H1 (cell line): ENCODE measurements at regions not wholly inside any gene's neighbourhood (a gene's known extent, or its start where the extent isn't known, plus 50 kb on each side); places are given as distances from the start of the nearest gene placed in this dataset.

Experiments used
- EP300 ChIP-seq, 2 experiments: IDR thresholded peaks; 1 replicate in 1 of 2; 2 replicates in 1 of 2; pipeline ENCODE4 v1.6.1; 2011 to 2012; ENCODE audit warnings: low read depth in 2 of 2, low read length in 2 of 2, mild to moderate bottlenecking in 2 of 2, borderline replicate concordance in 1 of 2, inconsistent platforms in 1 of 2, moderate library complexity in 1 of 2
- RBBP5 ChIP-seq: IDR thresholded peaks from 2 replicates; pipeline ENCODE4 v1.7.1; 2012; ENCODE audit warnings: low read depth, mild to moderate bottlenecking, inconsistent platforms, low read length, moderate library complexity, borderline replicate concordance
- SIN3A ChIP-seq, 2 experiments: IDR thresholded peaks in 1 of 2; conservative IDR thresholded peaks in 1 of 2; 2 replicates each; pipeline ENCODE4 v1.6.1; 2011 to 2012; ENCODE audit warnings: low read length in 2 of 2, improper control_type of control experiment in 1 of 2, low read depth in 1 of 2, mild to moderate bottlenecking in 1 of 2
- SP1 ChIP-seq: IDR thresholded peaks from 2 replicates; pipeline ENCODE4 v1.6.1; 2011; ENCODE audit warnings: low read depth, low read length
- TF ChIP-seq, protein P1 (sequence below): fragments of 300-600 bp; sonication (generic); IDR thresholded peaks from 2 replicates; pipeline ENCODE4 v1.7.1; 2012; ENCODE audit warnings: low read length, moderate library complexity, mild to moderate bottlenecking, inconsistent platforms; ENCODE audit not compliant: insufficient replicate concordance
- TF ChIP-seq, protein P2 (sequence below): IDR thresholded peaks from 2 replicates; pipeline ENCODE4 v1.6.1; 2012; ENCODE audit warnings: inconsistent platforms

GRCh38 chr1:118649369-118650106 lies 338.6 kb downstream of the TBX15 start (continued):
- TF ChIP-seq EP300 (IDR thresholded peaks at IDR 0.05; ENCODE audit: borderline replicate concordance in 1 of 2, low read depth in 2 of 2, low read length in 2 of 2) (no peak), RBBP5 (no peak), SP1 (no peak), SIN3A (conservative IDR thresholded peaks at IDR 0.05 in 1 of 2, IDR thresholded peaks at IDR 0.05 in 1 of 2; ENCODE audit: low read depth in 1 of 2, low read length in 2 of 2) (no peak)
- TF ChIP-seq, protein P1, sequence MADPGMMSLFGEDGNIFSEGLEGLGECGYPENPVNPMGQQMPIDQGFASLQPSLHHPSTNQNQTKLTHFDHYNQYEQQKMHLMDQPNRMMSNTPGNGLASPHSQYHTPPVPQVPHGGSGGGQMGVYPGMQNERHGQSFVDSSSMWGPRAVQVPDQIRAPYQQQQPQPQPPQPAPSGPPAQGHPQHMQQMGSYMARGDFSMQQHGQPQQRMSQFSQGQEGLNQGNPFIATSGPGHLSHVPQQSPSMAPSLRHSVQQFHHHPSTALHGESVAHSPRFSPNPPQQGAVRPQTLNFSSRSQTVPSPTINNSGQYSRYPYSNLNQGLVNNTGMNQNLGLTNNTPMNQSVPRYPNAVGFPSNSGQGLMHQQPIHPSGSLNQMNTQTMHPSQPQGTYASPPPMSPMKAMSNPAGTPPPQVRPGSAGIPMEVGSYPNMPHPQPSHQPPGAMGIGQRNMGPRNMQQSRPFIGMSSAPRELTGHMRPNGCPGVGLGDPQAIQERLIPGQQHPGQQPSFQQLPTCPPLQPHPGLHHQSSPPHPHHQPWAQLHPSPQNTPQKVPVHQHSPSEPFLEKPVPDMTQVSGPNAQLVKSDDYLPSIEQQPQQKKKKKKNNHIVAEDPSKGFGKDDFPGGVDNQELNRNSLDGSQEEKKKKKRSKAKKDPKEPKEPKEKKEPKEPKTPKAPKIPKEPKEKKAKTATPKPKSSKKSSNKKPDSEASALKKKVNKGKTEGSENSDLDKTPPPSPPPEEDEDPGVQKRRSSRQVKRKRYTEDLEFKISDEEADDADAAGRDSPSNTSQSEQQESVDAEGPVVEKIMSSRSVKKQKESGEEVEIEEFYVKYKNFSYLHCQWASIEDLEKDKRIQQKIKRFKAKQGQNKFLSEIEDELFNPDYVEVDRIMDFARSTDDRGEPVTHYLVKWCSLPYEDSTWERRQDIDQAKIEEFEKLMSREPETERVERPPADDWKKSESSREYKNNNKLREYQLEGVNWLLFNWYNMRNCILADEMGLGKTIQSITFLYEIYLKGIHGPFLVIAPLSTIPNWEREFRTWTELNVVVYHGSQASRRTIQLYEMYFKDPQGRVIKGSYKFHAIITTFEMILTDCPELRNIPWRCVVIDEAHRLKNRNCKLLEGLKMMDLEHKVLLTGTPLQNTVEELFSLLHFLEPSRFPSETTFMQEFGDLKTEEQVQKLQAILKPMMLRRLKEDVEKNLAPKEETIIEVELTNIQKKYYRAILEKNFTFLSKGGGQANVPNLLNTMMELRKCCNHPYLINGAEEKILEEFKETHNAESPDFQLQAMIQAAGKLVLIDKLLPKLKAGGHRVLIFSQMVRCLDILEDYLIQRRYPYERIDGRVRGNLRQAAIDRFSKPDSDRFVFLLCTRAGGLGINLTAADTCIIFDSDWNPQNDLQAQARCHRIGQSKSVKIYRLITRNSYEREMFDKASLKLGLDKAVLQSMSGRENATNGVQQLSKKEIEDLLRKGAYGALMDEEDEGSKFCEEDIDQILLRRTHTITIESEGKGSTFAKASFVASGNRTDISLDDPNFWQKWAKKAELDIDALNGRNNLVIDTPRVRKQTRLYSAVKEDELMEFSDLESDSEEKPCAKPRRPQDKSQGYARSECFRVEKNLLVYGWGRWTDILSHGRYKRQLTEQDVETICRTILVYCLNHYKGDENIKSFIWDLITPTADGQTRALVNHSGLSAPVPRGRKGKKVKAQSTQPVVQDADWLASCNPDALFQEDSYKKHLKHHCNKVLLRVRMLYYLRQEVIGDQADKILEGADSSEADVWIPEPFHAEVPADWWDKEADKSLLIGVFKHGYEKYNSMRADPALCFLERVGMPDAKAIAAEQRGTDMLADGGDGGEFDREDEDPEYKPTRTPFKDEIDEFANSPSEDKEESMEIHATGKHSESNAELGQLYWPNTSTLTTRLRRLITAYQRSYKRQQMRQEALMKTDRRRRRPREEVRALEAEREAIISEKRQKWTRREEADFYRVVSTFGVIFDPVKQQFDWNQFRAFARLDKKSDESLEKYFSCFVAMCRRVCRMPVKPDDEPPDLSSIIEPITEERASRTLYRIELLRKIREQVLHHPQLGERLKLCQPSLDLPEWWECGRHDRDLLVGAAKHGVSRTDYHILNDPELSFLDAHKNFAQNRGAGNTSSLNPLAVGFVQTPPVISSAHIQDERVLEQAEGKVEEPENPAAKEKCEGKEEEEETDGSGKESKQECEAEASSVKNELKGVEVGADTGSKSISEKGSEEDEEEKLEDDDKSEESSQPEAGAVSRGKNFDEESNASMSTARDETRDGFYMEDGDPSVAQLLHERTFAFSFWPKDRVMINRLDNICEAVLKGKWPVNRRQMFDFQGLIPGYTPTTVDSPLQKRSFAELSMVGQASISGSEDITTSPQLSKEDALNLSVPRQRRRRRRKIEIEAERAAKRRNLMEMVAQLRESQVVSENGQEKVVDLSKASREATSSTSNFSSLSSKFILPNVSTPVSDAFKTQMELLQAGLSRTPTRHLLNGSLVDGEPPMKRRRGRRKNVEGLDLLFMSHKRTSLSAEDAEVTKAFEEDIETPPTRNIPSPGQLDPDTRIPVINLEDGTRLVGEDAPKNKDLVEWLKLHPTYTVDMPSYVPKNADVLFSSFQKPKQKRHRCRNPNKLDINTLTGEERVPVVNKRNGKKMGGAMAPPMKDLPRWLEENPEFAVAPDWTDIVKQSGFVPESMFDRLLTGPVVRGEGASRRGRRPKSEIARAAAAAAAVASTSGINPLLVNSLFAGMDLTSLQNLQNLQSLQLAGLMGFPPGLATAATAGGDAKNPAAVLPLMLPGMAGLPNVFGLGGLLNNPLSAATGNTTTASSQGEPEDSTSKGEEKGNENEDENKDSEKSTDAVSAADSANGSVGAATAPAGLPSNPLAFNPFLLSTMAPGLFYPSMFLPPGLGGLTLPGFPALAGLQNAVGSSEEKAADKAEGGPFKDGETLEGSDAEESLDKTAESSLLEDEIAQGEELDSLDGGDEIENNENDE: no peak
- TF ChIP-seq, protein P2, sequence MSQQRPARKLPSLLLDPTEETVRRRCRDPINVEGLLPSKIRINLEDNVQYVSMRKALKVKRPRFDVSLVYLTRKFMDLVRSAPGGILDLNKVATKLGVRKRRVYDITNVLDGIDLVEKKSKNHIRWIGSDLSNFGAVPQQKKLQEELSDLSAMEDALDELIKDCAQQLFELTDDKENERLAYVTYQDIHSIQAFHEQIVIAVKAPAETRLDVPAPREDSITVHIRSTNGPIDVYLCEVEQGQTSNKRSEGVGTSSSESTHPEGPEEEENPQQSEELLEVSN: no peak
